SK-N-SH (cell line): ENCODE measurements at regions not wholly inside any gene's neighbourhood (a gene's known extent, or its start where the extent isn't known, plus 50 kb on each side); places are given as distances from the start of the nearest gene placed in this dataset.

Experiments
- CTCF ChIA-PET: fragments of 300-600, 350-600 bp; formaldehyde crosslinking; extraction: SDS; loops from one replicate; lab custom pipeline; 2021; lab: Yijun Ruan, JAX
- POLR2A ChIA-PET: fragments of 350-600 bp; sonication (Branson Sonifier 250); formaldehyde crosslinking; extraction: SDS; loops from one replicate; lab custom pipeline; 2020; ENCODE audit warnings: antibody characterized with exemption, inconsistent platforms; lab: Yijun Ruan, JAX
- DNase-seq: peaks from one replicate; pipeline ENCODE4 v3.0.0; 2012
- H2AFZ ChIP-seq: fragments of 200-600 bp; sonication (generic); 2 replicates; pipeline ENCODE4 v1.8.1; 2016; ENCODE audit warnings: antibody characterized with exemption, mild to moderate bottlenecking, low read depth
- H3F3A ChIP-seq: fragments of 200-600 bp; sonication (generic); replicated peaks from 2 replicates; pipeline ENCODE3; 2016; ENCODE audit warnings: antibody characterized with exemption, mild to moderate bottlenecking; ENCODE audit not compliant: insufficient read depth
- H3K27ac ChIP-seq, 2 experiments: fragments of 200-500 bp in 1 of 2; fragments of 200-600 bp in 1 of 2; sonication (Bioruptor generic) in 1 of 2; sonication (generic), shearing (Covaris generic) in 1 of 2; 2 replicates each; pipeline versions ENCODE4 v1.5.1 to v1.6.1; 2014 to 2016; ENCODE audit warnings: low read depth in 2 of 2, inconsistent platforms in 1 of 2, low read length in 1 of 2, mild to moderate bottlenecking in 1 of 2, mixed read lengths in 1 of 2
- H3K27me3 ChIP-seq: fragments of 200-600 bp; sonication (generic), shearing (Covaris generic); 2 replicates; pipeline ENCODE4 v1.6.1; 2016; ENCODE audit warnings: mixed run types; ENCODE audit not compliant: insufficient read depth
- H3K36me3 ChIP-seq, 2 experiments: fragments of 200-500 bp in 1 of 2; fragments of 200-600 bp in 1 of 2; sonication (Bioruptor generic) in 1 of 2; sonication (generic) in 1 of 2; replicated peaks in 1 of 2; 2 replicates each; pipeline versions ENCODE3 to v1.5.1; 2014 to 2016; ENCODE audit warnings: low read length in 1 of 2, mild to moderate bottlenecking in 1 of 2; ENCODE audit not compliant: insufficient read depth in 2 of 2, control insufficient read depth in 1 of 2
- H3K4me1 ChIP-seq, 2 experiments: fragments of 200-500 bp in 1 of 2; fragments of 200-600 bp in 1 of 2; sonication (Bioruptor generic) in 1 of 2; sonication (generic), shearing (Covaris generic) in 1 of 2; 2 replicates each; pipeline versions ENCODE4 v1.5.1 to v1.6.1; 2014 to 2016; ENCODE audit warnings: low read depth in 1 of 2, low read length in 1 of 2, mixed run types in 1 of 2; ENCODE audit not compliant: insufficient read depth in 2 of 2, control insufficient read depth in 1 of 2
- H3K4me2 ChIP-seq: fragments of 200-600 bp; sonication (generic), shearing (Covaris generic); 2 replicates; pipeline ENCODE4 v1.6.1; 2017; ENCODE audit warnings: mixed run types
- H3K4me3 ChIP-seq, 2 experiments: fragments of 200-500 bp in 1 of 2; fragments of 200-600 bp in 1 of 2; sonication (Bioruptor generic) in 1 of 2; sonication (generic), shearing (Covaris generic) in 1 of 2; 2 replicates each; pipeline versions ENCODE4 v1.5.1 to v1.8.1; 2014 to 2016; ENCODE audit warnings: low read depth in 2 of 2, inconsistent platforms in 1 of 2, low read length in 1 of 2, mild to moderate bottlenecking in 1 of 2, mixed read lengths in 1 of 2, moderate library complexity in 1 of 2
- H3K79me2 ChIP-seq: fragments of 200-600 bp; sonication (generic); 2 replicates; pipeline ENCODE4 v1.8.1; 2017; ENCODE audit warnings: mild to moderate bottlenecking; ENCODE audit not compliant: insufficient read depth
- H3K9ac ChIP-seq: fragments of 200-600 bp; sonication (generic); 2 replicates; pipeline ENCODE4 v1.6.1; 2017; ENCODE audit warnings: mixed run types
- H3K9me2 ChIP-seq: fragments of 200-600 bp; sonication (generic); 2 replicates; pipeline ENCODE4 v1.6.1; 2017; ENCODE audit warnings: mixed run types
- H3K9me3 ChIP-seq: fragments of 200-600 bp; sonication (generic); 2 replicates; pipeline ENCODE4 v1.6.1; 2017; ENCODE audit warnings: mixed run types, mild to moderate bottlenecking, moderate library complexity
- H4K20me1 ChIP-seq: fragments of 200-600 bp; sonication (generic); 2 replicates; pipeline ENCODE4 v1.6.1; 2017; ENCODE audit warnings: mild to moderate bottlenecking, mixed run types; ENCODE audit not compliant: insufficient read depth
- CHD2 ChIP-seq: fragments of 150-350 bp; IDR thresholded peaks from 2 replicates; pipeline ENCODE4 v1.6.1; 2018; ENCODE audit warnings: low read length; ENCODE audit not compliant: partially characterized antibody
- GATA2 ChIP-seq: sonication (generic); formaldehyde crosslinking; IDR thresholded peaks from 2 replicates; pipeline ENCODE4 v1.5.0; 2020; ENCODE audit warnings: mild to moderate bottlenecking, missing genetic modification reagents
- IRF3 ChIP-seq: fragments of 150-350 bp; IDR thresholded peaks from 2 replicates; pipeline ENCODE4 v1.6.1; 2016; ENCODE audit warnings: mild to moderate bottlenecking, low read depth, low read length
- NRF1 ChIP-seq: IDR thresholded peaks from 2 replicates; pipeline ENCODE4 v1.6.1; 2012; ENCODE audit warnings: low read depth, mild to moderate bottlenecking, low read length
- REST ChIP-seq: IDR thresholded peaks from 2 replicates; pipeline ENCODE4 v1.6.1; 2012; ENCODE audit warnings: mild to moderate bottlenecking, low read depth, low read length, moderate library complexity
- SIN3A ChIP-seq: IDR thresholded peaks from 2 replicates; pipeline ENCODE4 v1.6.1; 2012; ENCODE audit warnings: low read depth, mild to moderate bottlenecking, low read length, moderate library complexity, borderline replicate concordance
- TCF12 ChIP-seq: IDR thresholded peaks from 2 replicates; pipeline ENCODE4 v1.4.0; 2012
- WGBS: methylation state at CpG from one replicate; pipeline ENCODE4 v1.1.6; 2017; ENCODE audit warnings: low lambda C conversion rate; 5-methylcytosine and 5-hydroxymethylcytosine counted together
- TF ChIP-seq, protein P1 (sequence below): IDR thresholded peaks from 2 replicates; pipeline ENCODE4; 2012
- TF ChIP-seq, protein P2 (sequence below): fragments of 200-600 bp; sonication (generic); IDR thresholded peaks from 2 replicates; pipeline ENCODE4 v1.6.1; 2017; ENCODE audit warnings: antibody characterized with exemption, mild to moderate bottlenecking, moderate library complexity
- TF ChIP-seq, protein P3 (sequence below): IDR thresholded peaks from 2 replicates; pipeline ENCODE4 v1.4.0; 2012; ENCODE audit warnings: low read depth

DNA sequence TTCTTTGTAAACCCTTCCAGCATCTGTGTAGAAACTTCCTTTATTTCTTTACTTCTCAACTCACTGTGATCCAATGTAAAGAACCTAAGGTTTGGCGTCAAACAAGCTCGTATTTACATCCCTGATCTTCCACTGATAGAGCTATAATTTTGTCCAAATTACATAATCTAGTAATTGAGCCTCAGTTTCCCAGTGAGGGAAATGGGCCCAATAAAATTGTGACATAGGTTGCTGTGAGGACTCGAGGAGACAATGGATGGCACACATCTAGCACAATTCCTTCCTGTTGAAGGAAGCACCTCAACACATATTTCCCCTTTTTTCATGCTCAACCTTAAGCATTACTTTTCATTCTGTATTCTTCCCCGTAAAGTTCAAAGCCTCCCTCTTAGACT is 193.3 kb upstream of the BMPER start:
- Histone ChIP-seq H3K4me3 (no peak overlapping the region), H3K27me3 (no peaks in the 10 kb centered on the region), H3K36me3 (no peaks in the 10 kb centered on the region), H3K9ac (no peak overlapping the region), H3K9me2 (no peaks in the 10 kb centered on the region), H3K79me2 (no peaks in the 10 kb centered on the region), H3F3A (no peaks in the 10 kb centered on the region), H2AFZ (no peak overlapping the region), H3K27ac (no peak overlapping the region), H3K4me1 (peaks cover 0 to 12% of the 10 kb centered on the region in 2 experiments; a peak in 2 of 4 replicates), H3K9me3 (no peaks in the 10 kb centered on the region), H3K4me2 (no peak overlapping the region), H4K20me1 (no peaks in the 10 kb centered on the region)
- TF ChIP-seq IRF3 (no peak), TCF12 (no peak), REST (no peak)
- TF ChIP-seq, protein P1, sequence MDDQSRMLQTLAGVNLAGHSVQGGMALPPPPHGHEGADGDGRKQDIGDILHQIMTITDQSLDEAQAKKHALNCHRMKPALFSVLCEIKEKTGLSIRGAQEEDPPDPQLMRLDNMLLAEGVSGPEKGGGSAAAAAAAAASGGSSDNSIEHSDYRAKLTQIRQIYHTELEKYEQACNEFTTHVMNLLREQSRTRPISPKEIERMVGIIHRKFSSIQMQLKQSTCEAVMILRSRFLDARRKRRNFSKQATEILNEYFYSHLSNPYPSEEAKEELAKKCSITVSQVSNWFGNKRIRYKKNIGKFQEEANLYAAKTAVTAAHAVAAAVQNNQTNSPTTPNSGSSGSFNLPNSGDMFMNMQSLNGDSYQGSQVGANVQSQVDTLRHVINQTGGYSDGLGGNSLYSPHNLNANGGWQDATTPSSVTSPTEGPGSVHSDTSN, result no peak
- POLR2A ChIA-PET, result no interaction called here
- CTCF ChIA-PET, result interaction anchor here (0.8 to 1.9 kb wide), 6 partner anchors 11 to 469 kb away, joined by 3 to 6 read pairs (median 4); no protein-coding TSS in a partner anchor
- DNase-seq, result no peak
- WGBS, result 64% methylated on average over 4 of the region's 4 CpGs

GRCh38 chr7:33714208-33714607 is 191.1 kb upstream of the BMPER start:
- H3K79me2 ChIP-seq, result no peaks in the 10 kb centered on the region
- POLR2A ChIA-PET, result no interaction called here

More at GRCh38 chr7:33714208-33714607, 191.1 kb upstream of the BMPER start:
- Histone ChIP-seq H3K4me2 (no peak overlapping the region), H3F3A (no peaks in the 10 kb centered on the region), H4K20me1 (no peaks in the 10 kb centered on the region), H3K27me3 (no peaks in the 10 kb centered on the region), H3K9me3 (no peaks in the 10 kb centered on the region), H3K9me2 (no peaks in the 10 kb centered on the region), H3K27ac (no peak overlapping the region), H2AFZ (no peak overlapping the region), H3K4me1 (peaks cover 0 to 7% of the 10 kb centered on the region in 2 experiments; a peak in 1 of 4 replicates), H3K4me3 (no peak overlapping the region), H3K36me3 (no peaks in the 10 kb centered on the region), H3K9ac (no peak overlapping the region)
- 71% methylated on average over 5 of the region's 5 CpGs for WGBS
- no peak for DNase-seq
- CTCF ChIA-PET, result interaction anchor here (0.9 to 3.4 kb wide), 7 partner anchors 10 to 471 kb away, joined by 3 to 23 read pairs (median 7); no protein-coding TSS in a partner anchor
- no peak for TF ChIP-seq GATA2 (CRISPR knock-in tag)
- no peak for TF ChIP-seq SIN3A
- TF ChIP-seq, protein P2, sequence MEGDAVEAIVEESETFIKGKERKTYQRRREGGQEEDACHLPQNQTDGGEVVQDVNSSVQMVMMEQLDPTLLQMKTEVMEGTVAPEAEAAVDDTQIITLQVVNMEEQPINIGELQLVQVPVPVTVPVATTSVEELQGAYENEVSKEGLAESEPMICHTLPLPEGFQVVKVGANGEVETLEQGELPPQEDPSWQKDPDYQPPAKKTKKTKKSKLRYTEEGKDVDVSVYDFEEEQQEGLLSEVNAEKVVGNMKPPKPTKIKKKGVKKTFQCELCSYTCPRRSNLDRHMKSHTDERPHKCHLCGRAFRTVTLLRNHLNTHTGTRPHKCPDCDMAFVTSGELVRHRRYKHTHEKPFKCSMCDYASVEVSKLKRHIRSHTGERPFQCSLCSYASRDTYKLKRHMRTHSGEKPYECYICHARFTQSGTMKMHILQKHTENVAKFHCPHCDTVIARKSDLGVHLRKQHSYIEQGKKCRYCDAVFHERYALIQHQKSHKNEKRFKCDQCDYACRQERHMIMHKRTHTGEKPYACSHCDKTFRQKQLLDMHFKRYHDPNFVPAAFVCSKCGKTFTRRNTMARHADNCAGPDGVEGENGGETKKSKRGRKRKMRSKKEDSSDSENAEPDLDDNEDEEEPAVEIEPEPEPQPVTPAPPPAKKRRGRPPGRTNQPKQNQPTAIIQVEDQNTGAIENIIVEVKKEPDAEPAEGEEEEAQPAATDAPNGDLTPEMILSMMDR, result no peak
- TF ChIP-seq, protein P3, sequence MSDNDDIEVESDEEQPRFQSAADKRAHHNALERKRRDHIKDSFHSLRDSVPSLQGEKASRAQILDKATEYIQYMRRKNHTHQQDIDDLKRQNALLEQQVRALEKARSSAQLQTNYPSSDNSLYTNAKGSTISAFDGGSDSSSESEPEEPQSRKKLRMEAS, result no peak
- no peak for TF ChIP-seq CHD2
- no peak for TF ChIP-seq NRF1
